HTR-8/SVneo (cell line): ENCODE measurements at regions not wholly inside any gene's neighbourhood (a gene's known extent, or its start where the extent isn't known, plus 50 kb on each side); places are given as distances from the start of the nearest gene placed in this dataset.

ENCODE experiments used
- DNase-seq: peaks from one replicate; pipeline ENCODE4 v3.0.0; 2011; ENCODE audit warnings: low spot score, mixed read lengths; ENCODE audit not compliant: insufficient read length
- FAIRE-seq: peaks from 2 replicates; lab custom pipeline; 2011; peaks lifted over from hg19 to GRCh38; lab: Jason Lieb, UNC

- no peak for DNase-seq
- FAIRE-seq: no peak
Observed at GRCh38 chr2:194769030-194769429, 888.0 kb upstream of the SLC39A10 start.

- no peak for FAIRE-seq
Observed at GRCh38 chr2:194765723-194766122, 891.3 kb upstream of the SLC39A10 start.

GRCh38 chr2:194750926-194751325, 906.1 kb upstream of the SLC39A10 start:
- FAIRE-seq (no peak), DNase-seq (no peak)

More at GRCh38 chr2:194765723-194766122, 891.3 kb upstream of the SLC39A10 start:
- no peak for DNase-seq

- FAIRE-seq (no peak), DNase-seq (no peak)
Observed at GRCh38 chr2:194745557-194746146, 911.4 kb upstream of the SLC39A10 start.

- no peak for FAIRE-seq
Observed at GRCh38 chr2:194742706-194743105, 914.3 kb upstream of the SLC39A10 start.

GRCh38 chr2:194739217-194739616, 917.8 kb upstream of the SLC39A10 start:
- FAIRE-seq: no peak

More at GRCh38 chr2:194742706-194743105, 914.3 kb upstream of the SLC39A10 start:
- no peak for DNase-seq

GRCh38 chr2:194735837-194736542, 921.0 kb upstream of the SLC39A10 start:
- no peak for DNase-seq
- FAIRE-seq: no peak

More at GRCh38 chr2:194739217-194739616, 917.8 kb upstream of the SLC39A10 start:
- DNase-seq: no peak

- DNase-seq (no peak), FAIRE-seq (no peak)
Observed at GRCh38 chr2:194730266-194730665, 926.8 kb upstream of the SLC39A10 start.

GRCh38 chr2:194725169-194725568, 931.9 kb upstream of the SLC39A10 start:
- DNase-seq (no peak), FAIRE-seq (no peak)

GRCh38 chr2:194723446-194723845, 933.6 kb upstream of the SLC39A10 start:
- DNase-seq (no peak), FAIRE-seq (no peak)

- no peak for FAIRE-seq
- DNase-seq: no peak
Observed at GRCh38 chr2:194721227-194721626, 935.8 kb upstream of the SLC39A10 start.

- FAIRE-seq (no peak), DNase-seq (no peak)
Observed at GRCh38 chr2:194720462-194720861, 936.6 kb upstream of the SLC39A10 start.

- DNase-seq (no peak), FAIRE-seq (no peak)
Observed at GRCh38 chr2:194718881-194719280, 938.1 kb upstream of the SLC39A10 start.

- DNase-seq: no peak
- no peak for FAIRE-seq
Observed at GRCh38 chr2:194714541-194714940, 942.5 kb upstream of the SLC39A10 start.

GRCh38 chr2:194709840-194710239, 947.2 kb upstream of the SLC39A10 start:
- FAIRE-seq: no peak
- no peak for DNase-seq

GRCh38 chr2:194706179-194706578, 950.8 kb upstream of the SLC39A10 start:
- DNase-seq (no peak), FAIRE-seq (no peak)

- no peak for DNase-seq
- no peak for FAIRE-seq
Observed at GRCh38 chr2:194705398-194705797, 951.6 kb upstream of the SLC39A10 start.

- FAIRE-seq (no peak), DNase-seq (no peak)
Observed at GRCh38 chr2:194700726-194701125, 956.3 kb upstream of the SLC39A10 start.

- DNase-seq (no peak), FAIRE-seq (no peak)
Observed at GRCh38 chr2:194700116-194700515, 956.9 kb upstream of the SLC39A10 start.

- DNase-seq: no peak
- no peak for FAIRE-seq
Observed at GRCh38 chr2:194698012-194698411, 959.0 kb upstream of the SLC39A10 start.

- no peak for FAIRE-seq
Observed at GRCh38 chr2:194697439-194697838, 959.6 kb upstream of the SLC39A10 start.

GRCh38 chr2:194696690-194697089, 960.3 kb upstream of the SLC39A10 start:
- no peak for FAIRE-seq
- DNase-seq: no peak

More at GRCh38 chr2:194697439-194697838, 959.6 kb upstream of the SLC39A10 start:
- no peak for DNase-seq
